H9 (cell line): ENCODE measurements at regions not wholly inside any gene's neighbourhood (a gene's known extent, or its start where the extent isn't known, plus 50 kb on each side); places are given as distances from the start of the nearest gene placed in this dataset.
A peak's percentile ranks its signal among the peaks of the same experiment; 100 is the strongest.

Experiments used
- DNase-seq: peaks from one replicate; pipeline ENCODE4 v3.0.0-alpha.2; 2017
- H2AFZ ChIP-seq: one replicate; pipeline ENCODE4 v1.6.1; 2013; ENCODE audit warnings: mild to moderate bottlenecking, low read length, control low read depth, moderate library complexity
- H2AK5ac ChIP-seq: 2 replicates; pipeline ENCODE4 v1.6.1; 2013; ENCODE audit warnings: low read length, control low read depth, mixed read lengths; ENCODE audit not compliant: insufficient read length
- H2BK120ac ChIP-seq: one replicate; pipeline ENCODE4 v1.6.1; 2013; ENCODE audit warnings: low read depth, mild to moderate bottlenecking, low read length, control low read depth, inconsistent platforms; ENCODE audit not compliant: poor library complexity, severe bottlenecking
- H2BK12ac ChIP-seq: 2 replicates; pipeline ENCODE4 v1.6.1; 2013; ENCODE audit warnings: low read length, control low read depth, mixed read lengths, low read depth; ENCODE audit not compliant: insufficient read length
- H2BK15ac ChIP-seq: 2 replicates; pipeline ENCODE4 v1.6.1; 2013; ENCODE audit warnings: low read depth, low read length, control low read depth
- H2BK20ac ChIP-seq: one replicate; pipeline ENCODE4 v1.6.1; 2013; ENCODE audit warnings: low read depth, mild to moderate bottlenecking, low read length, control low read depth, inconsistent platforms; ENCODE audit not compliant: poor library complexity, severe bottlenecking
- H2BK5ac ChIP-seq: 2 replicates; pipeline ENCODE4 v1.6.1; 2013; ENCODE audit warnings: low read length, control low read depth, mixed read lengths; ENCODE audit not compliant: insufficient read length
- H3K14ac ChIP-seq: 2 replicates; pipeline ENCODE4 v1.6.1; 2013; ENCODE audit warnings: low read length, control low read depth; ENCODE audit not compliant: insufficient read depth
- H3K18ac ChIP-seq: 2 replicates; pipeline ENCODE4 v1.6.1; 2013; ENCODE audit warnings: low read depth, mild to moderate bottlenecking, mixed read lengths, low read length, control low read depth; ENCODE audit not compliant: insufficient read length
- H3K23ac ChIP-seq: 2 replicates; pipeline ENCODE4 v1.6.1; 2013; ENCODE audit warnings: low read length, control low read depth, mixed read lengths, low read depth; ENCODE audit not compliant: insufficient read length
- H3K23me2 ChIP-seq: 2 replicates; pipeline ENCODE4 v1.6.1; 2013; ENCODE audit warnings: low read depth, mild to moderate bottlenecking, mixed read lengths, low read length, control low read depth; ENCODE audit not compliant: insufficient read length, poor library complexity, severe bottlenecking
- H3K27ac ChIP-seq: 2 replicates; pipeline ENCODE4 v1.5.1; 2013; ENCODE audit warnings: low read length, control low read depth, mixed read lengths, low read depth; ENCODE audit not compliant: insufficient read length
- H3K27me3 ChIP-seq: 2 replicates; pipeline ENCODE4 v1.6.1; 2013; ENCODE audit warnings: low read length, control low read depth, inconsistent platforms; ENCODE audit not compliant: insufficient read depth
- H3K4ac ChIP-seq: 2 replicates; pipeline ENCODE4 v1.6.1; 2013; ENCODE audit warnings: low read depth, mild to moderate bottlenecking, control low read depth, inconsistent platforms, low read length, moderate library complexity
- H3K4me1 ChIP-seq: 2 replicates; pipeline ENCODE4 v1.6.1; 2013; ENCODE audit warnings: low read length, control low read depth, inconsistent platforms; ENCODE audit not compliant: insufficient read depth
- H3K4me2 ChIP-seq: 2 replicates; pipeline ENCODE4 v1.6.1; 2013; ENCODE audit warnings: low read length, control low read depth, mixed read lengths; ENCODE audit not compliant: insufficient read length, insufficient read depth
- H3K56ac ChIP-seq: 2 replicates; pipeline ENCODE4 v1.6.1; 2013; ENCODE audit warnings: low read depth, mild to moderate bottlenecking, mixed read lengths, low read length, control low read depth; ENCODE audit not compliant: insufficient read length
- H3K79me1 ChIP-seq: 2 replicates; pipeline ENCODE4 v1.6.1; 2013; ENCODE audit warnings: low read depth, mild to moderate bottlenecking, moderate library complexity, low read length, control low read depth, inconsistent platforms; ENCODE audit not compliant: insufficient read depth, poor library complexity, severe bottlenecking
- H3K79me2 ChIP-seq: 2 replicates; pipeline ENCODE4 v1.6.1; 2013; ENCODE audit warnings: low read length, control low read depth, inconsistent platforms; ENCODE audit not compliant: insufficient read depth
- H3K9ac ChIP-seq: 2 replicates; pipeline ENCODE4 v1.6.1; 2013; ENCODE audit warnings: low read length, control low read depth, mixed read lengths; ENCODE audit not compliant: insufficient read length; ENCODE audit errors: extremely low read depth
- H3K9me3 ChIP-seq: one replicate; pipeline ENCODE4 v1.6.1; 2013; ENCODE audit warnings: low read depth, low read length, inconsistent platforms; ENCODE audit not compliant: control insufficient read depth
- H3T11ph ChIP-seq: one replicate; pipeline ENCODE4 v1.6.1; 2013; ENCODE audit warnings: mild to moderate bottlenecking, low read length, control low read depth, inconsistent platforms
- H4K20me1 ChIP-seq: one replicate; pipeline ENCODE4 v1.6.1; 2013; ENCODE audit not compliant: control insufficient read depth, insufficient read length, insufficient read depth
- H4K5ac ChIP-seq: 2 replicates; pipeline ENCODE4 v1.6.1; 2013; ENCODE audit warnings: low read depth, mild to moderate bottlenecking, mixed read lengths, low read length, control low read depth; ENCODE audit not compliant: insufficient read length
- H4K8ac ChIP-seq: replicated peaks from 2 replicates; pipeline ENCODE4 v1.6.1; 2013; ENCODE audit warnings: low read length, control low read depth, mixed read lengths, low read depth; ENCODE audit not compliant: insufficient read length
- H4K91ac ChIP-seq: 2 replicates; pipeline ENCODE4 v1.6.1; 2013; ENCODE audit warnings: low read depth, mild to moderate bottlenecking, moderate library complexity, mixed read lengths, low read length, control low read depth; ENCODE audit not compliant: insufficient read length
- H3K27ac Mint-ChIP-seq, 3 experiments: 2 replicates in 2 of 3; 3 replicates in 1 of 3; pipeline ENCODE4 v1.8.0; 2020 to 2021; ENCODE audit warnings: mixed read lengths in 3 of 3, mild to moderate bottlenecking in 1 of 3, moderate library complexity in 1 of 3
- H3K27me3 Mint-ChIP-seq: 2 replicates; pipeline ENCODE4 v1.8.0; 2021; ENCODE audit warnings: low read depth, mild to moderate bottlenecking, moderate library complexity, mixed read lengths
- H3K36me3 Mint-ChIP-seq, 3 experiments: 2 replicates in 2 of 3; 3 replicates in 1 of 3; pipeline ENCODE4 v1.8.0; 2020 to 2021; ENCODE audit warnings: low read depth in 3 of 3, mixed read lengths in 3 of 3; ENCODE audit not compliant: insufficient read depth in 1 of 3
- H3K4me1 Mint-ChIP-seq, 2 experiments: 2 replicates each; pipeline ENCODE4 v1.8.0; 2020; ENCODE audit warnings: mixed read lengths in 2 of 2
- H3K4me3 Mint-ChIP-seq, 2 experiments: 2 replicates in 1 of 2; 3 replicates in 1 of 2; pipeline ENCODE4 v1.8.0; 2020 to 2021; ENCODE audit warnings: mild to moderate bottlenecking in 2 of 2, mixed read lengths in 2 of 2, moderate library complexity in 1 of 2
- H3K9me3 Mint-ChIP-seq, 2 experiments: 2 replicates in 1 of 2; 3 replicates in 1 of 2; pipeline ENCODE4 v1.8.0; 2020; ENCODE audit warnings: mild to moderate bottlenecking in 2 of 2, mixed read lengths in 2 of 2, moderate library complexity in 1 of 2
- WGBS: extraction: QIAGEN DNeasy Blood & Tissue Kit; methylation state at CpG from one replicate; pipeline ENCODE4 v1.1.7; 2013; ENCODE audit warnings: missing lambda C conversion rate, low lambda C conversion rate, mixed read lengths; ENCODE audit not compliant: insufficient read length; ENCODE audit errors: extremely low coverage; 5-methylcytosine and 5-hydroxymethylcytosine counted together
- TF ChIP-seq, protein P1 (sequence below): fragments of 200-600 bp; sonication (generic); conservative IDR thresholded peaks from 3 replicates; pipeline ENCODE4 v1.8.0; 2021; ENCODE audit warnings: antibody characterized with exemption, mild to moderate bottlenecking

DNA sequence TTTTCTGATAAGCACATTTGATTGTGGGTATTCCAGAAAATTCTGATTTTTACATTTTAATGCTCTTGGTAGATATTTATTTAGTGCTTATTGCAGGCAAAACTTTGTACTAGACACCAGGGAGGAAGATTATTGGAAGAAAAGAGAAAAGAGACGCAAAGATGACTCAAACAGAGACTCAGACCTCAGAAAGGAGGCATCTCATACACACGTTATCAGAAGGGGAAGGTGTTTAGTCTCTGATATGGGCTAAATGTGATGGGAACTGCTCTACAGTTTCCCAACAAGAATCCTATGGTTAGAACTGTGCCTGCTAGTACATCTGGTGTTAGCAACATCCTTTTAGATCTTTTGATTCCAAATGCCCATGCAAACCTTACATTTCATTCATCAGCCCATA is 245.6 kb downstream of the KLF5 start:
- peaks cover 0 to 5% of the 10 kb centered on the region in 2 experiments; a peak in 1 of 5 replicates for H3K9me3 Mint-ChIP-seq
- no peaks in the 10 kb centered on the region for H3K79me1 ChIP-seq
- H3K9ac ChIP-seq, result no peak overlapping the region
- WGBS, result no CpG with 5 or more reads among the region's 2 CpGs
- H2BK12ac ChIP-seq, result no peak overlapping the region
- no peak overlapping the region for H4K5ac ChIP-seq
- no peak overlapping the region for H3K14ac ChIP-seq
- H3K9me3 ChIP-seq, result no peaks in the 10 kb centered on the region
- H3K79me2 ChIP-seq, result no peaks in the 10 kb centered on the region
- 0 out of 7 replicates have a peak overlapping the region, but pooled peaks of 1 of the 3 experiments have one; percentile 2 for H3K27ac Mint-ChIP-seq
- TF ChIP-seq, protein P1, sequence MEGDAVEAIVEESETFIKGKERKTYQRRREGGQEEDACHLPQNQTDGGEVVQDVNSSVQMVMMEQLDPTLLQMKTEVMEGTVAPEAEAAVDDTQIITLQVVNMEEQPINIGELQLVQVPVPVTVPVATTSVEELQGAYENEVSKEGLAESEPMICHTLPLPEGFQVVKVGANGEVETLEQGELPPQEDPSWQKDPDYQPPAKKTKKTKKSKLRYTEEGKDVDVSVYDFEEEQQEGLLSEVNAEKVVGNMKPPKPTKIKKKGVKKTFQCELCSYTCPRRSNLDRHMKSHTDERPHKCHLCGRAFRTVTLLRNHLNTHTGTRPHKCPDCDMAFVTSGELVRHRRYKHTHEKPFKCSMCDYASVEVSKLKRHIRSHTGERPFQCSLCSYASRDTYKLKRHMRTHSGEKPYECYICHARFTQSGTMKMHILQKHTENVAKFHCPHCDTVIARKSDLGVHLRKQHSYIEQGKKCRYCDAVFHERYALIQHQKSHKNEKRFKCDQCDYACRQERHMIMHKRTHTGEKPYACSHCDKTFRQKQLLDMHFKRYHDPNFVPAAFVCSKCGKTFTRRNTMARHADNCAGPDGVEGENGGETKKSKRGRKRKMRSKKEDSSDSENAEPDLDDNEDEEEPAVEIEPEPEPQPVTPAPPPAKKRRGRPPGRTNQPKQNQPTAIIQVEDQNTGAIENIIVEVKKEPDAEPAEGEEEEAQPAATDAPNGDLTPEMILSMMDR, result no peak
- H3T11ph ChIP-seq, result no peak overlapping the region
- H3K23me2 ChIP-seq, result no peaks in the 10 kb centered on the region
- peaks cover 4 to 5% of the 10 kb centered on the region in 2 experiments; a peak in 2 of 4 replicates for H3K4me1 Mint-ChIP-seq
- no peaks in the 10 kb centered on the region for H4K20me1 ChIP-seq
- H3K4me1 ChIP-seq, result no peaks in the 10 kb centered on the region
- no peak overlapping the region for H2AK5ac ChIP-seq
- no peak overlapping the region for H2BK20ac ChIP-seq
- no peak for DNase-seq
- no peak overlapping the region for H3K23ac ChIP-seq
- H3K27ac ChIP-seq, result no peak overlapping the region
- H3K27me3 Mint-ChIP-seq, result no peaks in the 10 kb centered on the region
- H4K8ac ChIP-seq, result no peak overlapping the region
- peaks cover 0 to 5% (median 0%) of the 10 kb centered on the region in 3 experiments; a peak in 1 of 7 replicates for H3K36me3 Mint-ChIP-seq
- H2AFZ ChIP-seq, result no peak overlapping the region
- H2BK120ac ChIP-seq, result no peak overlapping the region
- no peak overlapping the region for H2BK15ac ChIP-seq
- H2BK5ac ChIP-seq, result no peak overlapping the region
- no peak overlapping the region for H4K91ac ChIP-seq
- no peak overlapping the region for H3K56ac ChIP-seq
- no peak overlapping the region for H3K4me2 ChIP-seq
- H3K18ac ChIP-seq, result no peak overlapping the region
- H3K4ac ChIP-seq, result no peak overlapping the region
- H3K27me3 ChIP-seq, result no peaks in the 10 kb centered on the region
- H3K4me3 Mint-ChIP-seq, result no peak overlapping the region
